ENCODE measurements at regions not wholly inside any gene's neighbourhood (a gene's known extent, or its start where the extent isn't known, plus 50 kb on each side); places are given as distances from the start of the nearest gene placed in this dataset.
"Not testable (repeated sequence)": the region's sequence is repeated elsewhere in the genome, so short reads cannot be mapped to it uniquely, and the experiment has no call there.

GRCh38 chr12:34126805-34127204, 104.5 kb downstream of the ALG10 start:
- H3K9me3 ChIP-seq = no peaks in the 10 kb centered on the region
- no peaks in the 10 kb centered on the region for H3K36me3 ChIP-seq
- H3K4me3 ChIP-seq = peak overlapping the region in 1 of 3 donors; percentile 55
- no peak for TF ChIP-seq POLR2A (IDR thresholded peaks at IDR 0.05)
- TF ChIP-seq, protein P1, sequence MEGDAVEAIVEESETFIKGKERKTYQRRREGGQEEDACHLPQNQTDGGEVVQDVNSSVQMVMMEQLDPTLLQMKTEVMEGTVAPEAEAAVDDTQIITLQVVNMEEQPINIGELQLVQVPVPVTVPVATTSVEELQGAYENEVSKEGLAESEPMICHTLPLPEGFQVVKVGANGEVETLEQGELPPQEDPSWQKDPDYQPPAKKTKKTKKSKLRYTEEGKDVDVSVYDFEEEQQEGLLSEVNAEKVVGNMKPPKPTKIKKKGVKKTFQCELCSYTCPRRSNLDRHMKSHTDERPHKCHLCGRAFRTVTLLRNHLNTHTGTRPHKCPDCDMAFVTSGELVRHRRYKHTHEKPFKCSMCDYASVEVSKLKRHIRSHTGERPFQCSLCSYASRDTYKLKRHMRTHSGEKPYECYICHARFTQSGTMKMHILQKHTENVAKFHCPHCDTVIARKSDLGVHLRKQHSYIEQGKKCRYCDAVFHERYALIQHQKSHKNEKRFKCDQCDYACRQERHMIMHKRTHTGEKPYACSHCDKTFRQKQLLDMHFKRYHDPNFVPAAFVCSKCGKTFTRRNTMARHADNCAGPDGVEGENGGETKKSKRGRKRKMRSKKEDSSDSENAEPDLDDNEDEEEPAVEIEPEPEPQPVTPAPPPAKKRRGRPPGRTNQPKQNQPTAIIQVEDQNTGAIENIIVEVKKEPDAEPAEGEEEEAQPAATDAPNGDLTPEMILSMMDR (IDR thresholded peaks at IDR 0.05) = no peak
- intact Hi-C loops (cut with DNase I) = loop anchor here in 1 of 2 donors (10.0 kb wide), 1 partner anchor 498 kb away; no protein-coding TSS in a partner anchor
- ATAC-seq = no peak
- H3K27ac ChIP-seq = peak overlapping the region in 2 of 3 donors; percentile 22 to 42
- no peaks in the 10 kb centered on the region for H3K27me3 ChIP-seq
- no CpG with 5 or more reads among the region's 1 CpG for WGBS (ENCODE audit: insufficient coverage, low coverage, low lambda C conversion rate, missing lambda C conversion rate)
- peaks cover 0 to 3% (median 0%) of the 10 kb centered on the region in 4 donors for H3K4me1 ChIP-seq
- DNase-seq = no peak

- not testable (repeated sequence) for ATAC-seq, H3K4me1 ChIP-seq, H3K9me3 ChIP-seq, DNase-seq, H3K27ac ChIP-seq, H3K36me3 ChIP-seq, H3K4me3 ChIP-seq, H3K27me3 ChIP-seq
- 15% methylated on average over 2 of the region's 2 CpGs for WGBS (ENCODE audit: insufficient coverage, low coverage, low lambda C conversion rate, missing lambda C conversion rate)
- intact Hi-C loops (cut with DNase I) = loop anchor here in 1 of 2 donors (10.0 kb wide), 1 partner anchor 497 kb away; no protein-coding TSS in a partner anchor
Measured at GRCh38 chr12:34127379-34127778, 105.1 kb downstream of the ALG10 start.

- H3K9me3 ChIP-seq = no peaks in the 10 kb centered on the region
- TF ChIP-seq, protein P1 (IDR thresholded peaks at IDR 0.05) = no peak
- no peak for TF ChIP-seq POLR2A (IDR thresholded peaks at IDR 0.05)
- ATAC-seq = no peak
- H3K36me3 ChIP-seq = no peaks in the 10 kb centered on the region
- no peak for DNase-seq
- no peaks in the 10 kb centered on the region for H3K27me3 ChIP-seq
- no peak overlapping the region for H3K27ac ChIP-seq
- intact Hi-C loops (cut with DNase I) = no loop called here
- H3K4me3 ChIP-seq = no peak overlapping the region
- 33% methylated on average over 1 of the region's 11 CpGs for WGBS (ENCODE audit: insufficient coverage, low coverage, low lambda C conversion rate, missing lambda C conversion rate)
- no peaks in the 10 kb centered on the region for H3K4me1 ChIP-seq
Measured at GRCh38 chr12:34142430-34142829, 120.1 kb downstream of the ALG10 start.

DNA sequence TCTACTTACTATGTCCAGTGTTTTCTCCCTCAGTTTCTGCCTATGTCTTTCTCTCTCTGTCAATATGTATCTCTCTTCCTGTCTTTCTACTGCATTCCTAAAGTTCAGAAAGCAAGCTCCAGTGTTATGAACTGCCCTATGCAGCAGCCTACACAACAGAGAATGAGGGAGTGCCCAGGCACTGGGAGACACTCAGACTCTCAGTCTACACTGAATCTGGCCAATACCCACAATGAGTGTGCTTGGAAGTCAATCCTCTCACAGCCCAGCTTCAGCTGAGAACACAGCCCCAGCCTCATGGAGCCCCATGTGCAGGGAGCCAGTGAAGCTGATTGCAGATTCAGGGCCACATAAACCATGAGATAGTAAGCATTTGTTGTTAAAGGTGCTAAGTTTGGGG, 128.7 kb downstream of the ALG10 start:
- H3K4me1 ChIP-seq = no peaks in the 10 kb centered on the region
- H3K27ac ChIP-seq = no peak overlapping the region
- DNase-seq = no peak
- H3K4me3 ChIP-seq = no peak overlapping the region
- intact Hi-C loops (cut with DNase I) = no loop called here
- ATAC-seq = no peak
- H3K36me3 ChIP-seq = no peaks in the 10 kb centered on the region
- H3K9me3 ChIP-seq = no peaks in the 10 kb centered on the region
- TF ChIP-seq POLR2A (IDR thresholded peaks at IDR 0.05) = no peak
- TF ChIP-seq, protein P1 (IDR thresholded peaks at IDR 0.05) = no peak
- no peaks in the 10 kb centered on the region for H3K27me3 ChIP-seq

GRCh38 chr12:34163443-34163842, 141.1 kb downstream of the ALG10 start:
- Histone ChIP-seq H3K4me1 (no peaks in the 10 kb centered on the region), H3K9me3 (no peaks in the 10 kb centered on the region), H3K27ac (no peak overlapping the region), H3K27me3 (no peaks in the 10 kb centered on the region), H3K36me3 (no peaks in the 10 kb centered on the region), H3K4me3 (no peak overlapping the region)
- ATAC-seq = no peak
- TF ChIP-seq POLR2A (IDR thresholded peaks at IDR 0.05) = no peak
- TF ChIP-seq, protein P1 (IDR thresholded peaks at IDR 0.05) = no peak
- no CpG with 5 or more reads among the region's 1 CpG for WGBS (ENCODE audit: insufficient coverage, low coverage, low lambda C conversion rate, missing lambda C conversion rate)
- intact Hi-C loops (cut with DNase I) = no loop called here
- no peak for DNase-seq
